ENCODE measurements at regions not wholly inside any gene's neighbourhood (a gene's known extent, or its start where the extent isn't known, plus 50 kb on each side); places are given as distances from the start of the nearest gene placed in this dataset.

DNA sequence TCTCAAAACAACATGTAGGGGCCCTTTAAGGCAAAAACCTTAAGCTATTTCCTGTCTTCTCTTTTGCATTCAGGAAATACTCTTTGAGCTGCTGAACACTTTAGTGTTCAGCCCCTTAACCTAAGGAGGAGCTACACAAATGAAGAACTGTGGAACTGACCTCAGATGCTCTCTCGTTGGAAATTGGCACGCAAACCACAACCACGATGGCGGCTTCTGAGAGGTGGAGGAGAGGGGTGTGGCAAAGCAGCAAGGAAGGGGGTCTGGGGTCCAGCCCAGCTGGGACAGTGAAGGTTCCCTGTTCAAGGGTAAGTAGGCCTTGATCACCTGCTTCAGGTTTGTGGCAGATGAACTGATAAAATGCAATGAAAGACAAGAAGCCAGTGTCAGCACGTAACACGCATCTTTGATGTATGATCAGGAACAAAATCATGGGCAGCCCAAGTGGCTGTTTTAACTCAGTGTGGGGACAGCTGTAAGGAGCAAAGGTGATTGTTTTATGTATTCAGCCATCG, 291.6 kb upstream of the TNRC6C start:
- Histone ChIP-seq H3K36me3 (ENCODE audit: low read depth) (no peaks in the 10 kb centered on the region), H3K27ac (no peak overlapping the region), H4K20me1 (ENCODE audit: insufficient read depth) (no peaks in the 10 kb centered on the region), H3K27me3 (ENCODE audit: insufficient read depth, low read depth) (peaks cover 42% of the 10 kb centered on the region), H3K9me2 (ENCODE audit: insufficient read depth) (no peaks in the 10 kb centered on the region), H3K9me3 (ENCODE audit: insufficient read depth, low read depth) (no peaks in the 10 kb centered on the region), H3K4me2 (no peak overlapping the region), H3F3A (ENCODE audit: insufficient read depth, low read depth) (no peaks in the 10 kb centered on the region), H3K79me2 (ENCODE audit: low read depth) (no peaks in the 10 kb centered on the region), H3K4me1 (replicated peaks; ENCODE audit: insufficient read depth) (no peaks in the 10 kb centered on the region), H3K4me3 (no peak overlapping the region), H2AFZ (no peak overlapping the region)
- ChIA-PET CTCF (no interaction called here), POLR2A (ENCODE audit: unreplicated experiment) (interaction anchor here (0.7 kb wide), 1 partner anchor 110 kb away, joined by 3 read pairs; no protein-coding TSS in a partner anchor)
- no peak for DNase-seq
- intact Hi-C loops (cut with micrococcal nuclease; ENCODE audit: unreplicated experiment), result no loop called here
- BruUV-seq (replicated peaks), result no TSS peak
- TF ChIP-seq, protein P1, sequence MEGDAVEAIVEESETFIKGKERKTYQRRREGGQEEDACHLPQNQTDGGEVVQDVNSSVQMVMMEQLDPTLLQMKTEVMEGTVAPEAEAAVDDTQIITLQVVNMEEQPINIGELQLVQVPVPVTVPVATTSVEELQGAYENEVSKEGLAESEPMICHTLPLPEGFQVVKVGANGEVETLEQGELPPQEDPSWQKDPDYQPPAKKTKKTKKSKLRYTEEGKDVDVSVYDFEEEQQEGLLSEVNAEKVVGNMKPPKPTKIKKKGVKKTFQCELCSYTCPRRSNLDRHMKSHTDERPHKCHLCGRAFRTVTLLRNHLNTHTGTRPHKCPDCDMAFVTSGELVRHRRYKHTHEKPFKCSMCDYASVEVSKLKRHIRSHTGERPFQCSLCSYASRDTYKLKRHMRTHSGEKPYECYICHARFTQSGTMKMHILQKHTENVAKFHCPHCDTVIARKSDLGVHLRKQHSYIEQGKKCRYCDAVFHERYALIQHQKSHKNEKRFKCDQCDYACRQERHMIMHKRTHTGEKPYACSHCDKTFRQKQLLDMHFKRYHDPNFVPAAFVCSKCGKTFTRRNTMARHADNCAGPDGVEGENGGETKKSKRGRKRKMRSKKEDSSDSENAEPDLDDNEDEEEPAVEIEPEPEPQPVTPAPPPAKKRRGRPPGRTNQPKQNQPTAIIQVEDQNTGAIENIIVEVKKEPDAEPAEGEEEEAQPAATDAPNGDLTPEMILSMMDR (conservative IDR thresholded peaks at IDR 0.05), result no peak
- TF ChIP-seq EZH2 (IDR thresholded peaks at IDR 0.05; ENCODE audit: low read depth), result no peak

DNA sequence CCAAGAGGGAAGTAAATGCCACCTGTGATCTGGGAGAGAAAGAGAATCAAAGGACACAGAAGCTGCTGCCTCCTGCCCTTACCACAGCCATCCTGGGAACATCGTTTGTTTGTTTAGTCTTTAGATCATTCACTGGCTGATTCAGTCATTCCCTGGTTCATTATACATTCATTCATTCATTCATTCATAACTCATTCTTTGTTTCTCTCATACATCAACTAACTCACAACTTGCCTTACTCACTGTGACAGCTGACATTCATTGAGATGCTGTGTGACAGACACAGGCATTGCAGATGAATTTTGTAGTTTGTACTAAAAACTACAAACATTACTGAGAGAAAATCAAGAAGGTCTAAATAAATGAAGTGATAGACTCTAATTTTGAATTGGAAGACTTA, 291.0 kb upstream of the TNRC6C start:
- no peak for DNase-seq

DNA sequence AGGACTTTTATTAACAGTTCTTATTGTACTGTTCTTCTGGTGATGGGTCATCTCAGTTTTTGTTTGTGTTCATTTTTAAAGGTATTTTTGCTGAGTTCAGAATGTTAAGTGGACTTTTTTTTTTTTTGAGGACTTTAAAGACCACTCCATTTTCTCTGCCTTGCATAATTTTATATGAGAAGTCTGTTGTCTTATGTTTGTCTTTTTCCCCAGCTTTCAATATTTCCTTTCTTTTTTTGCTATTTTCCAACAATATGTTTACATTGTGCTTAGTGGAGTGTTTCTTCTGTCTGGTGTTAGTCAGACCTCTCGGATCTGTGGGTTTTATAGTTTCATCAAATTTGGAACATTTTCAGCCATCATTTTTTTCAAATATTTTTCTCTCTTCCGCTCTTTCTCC, 290.0 kb upstream of the TNRC6C start:
- Histone ChIP-seq H3K27me3 (ENCODE audit: insufficient read depth, low read depth) (peaks cover 36% of the 10 kb centered on the region), H3K9me2 (ENCODE audit: insufficient read depth) (no peaks in the 10 kb centered on the region), H3F3A (ENCODE audit: insufficient read depth, low read depth) (no peaks in the 10 kb centered on the region), H4K20me1 (ENCODE audit: insufficient read depth) (no peaks in the 10 kb centered on the region), H3K4me2 (no peak overlapping the region), H3K36me3 (ENCODE audit: low read depth) (no peaks in the 10 kb centered on the region), H3K4me1 (replicated peaks; ENCODE audit: insufficient read depth) (no peaks in the 10 kb centered on the region), H2AFZ (no peak overlapping the region), H3K9me3 (ENCODE audit: insufficient read depth, low read depth) (no peaks in the 10 kb centered on the region), H3K79me2 (ENCODE audit: low read depth) (no peaks in the 10 kb centered on the region), H3K4me3 (no peak overlapping the region), H3K27ac (no peak overlapping the region)
- POLR2A ChIA-PET (ENCODE audit: unreplicated experiment), result no interaction called here
- intact Hi-C loops (cut with micrococcal nuclease; ENCODE audit: unreplicated experiment), result no loop called here
- CTCF ChIA-PET, result no interaction called here
- TF ChIP-seq, protein P1 (conservative IDR thresholded peaks at IDR 0.05), result no peak
- TF ChIP-seq EZH2 (IDR thresholded peaks at IDR 0.05; ENCODE audit: low read depth), result no peak
- no peak for DNase-seq
- BruUV-seq (replicated peaks), result no TSS peak

More for the DNA sequence above, 291.0 kb upstream of the TNRC6C start:
- intact Hi-C loops (cut with micrococcal nuclease; ENCODE audit: unreplicated experiment), result no loop called here
- Histone ChIP-seq H3K9me3 (ENCODE audit: insufficient read depth, low read depth) (no peaks in the 10 kb centered on the region), H3K4me1 (replicated peaks; ENCODE audit: insufficient read depth) (no peaks in the 10 kb centered on the region), H3K27me3 (ENCODE audit: insufficient read depth, low read depth) (peaks cover 43% of the 10 kb centered on the region), H3K9me2 (ENCODE audit: insufficient read depth) (no peaks in the 10 kb centered on the region), H3K4me3 (no peak overlapping the region), H3K36me3 (ENCODE audit: low read depth) (no peaks in the 10 kb centered on the region), H3F3A (ENCODE audit: insufficient read depth, low read depth) (no peaks in the 10 kb centered on the region), H3K27ac (no peak overlapping the region), H3K79me2 (ENCODE audit: low read depth) (no peaks in the 10 kb centered on the region), H2AFZ (no peak overlapping the region), H4K20me1 (ENCODE audit: insufficient read depth) (no peaks in the 10 kb centered on the region), H3K4me2 (no peak overlapping the region)
- BruUV-seq (replicated peaks), result no TSS peak
- POLR2A ChIA-PET (ENCODE audit: unreplicated experiment), result no interaction called here
- TF ChIP-seq, protein P1 (conservative IDR thresholded peaks at IDR 0.05), result no peak
- TF ChIP-seq EZH2 (IDR thresholded peaks at IDR 0.05; ENCODE audit: low read depth), result no peak
- CTCF ChIA-PET, result no interaction called here
